GM23338 (cell line): ENCODE measurements at regions not wholly inside any gene's neighbourhood (a gene's known extent, or its start where the extent isn't known, plus 50 kb on each side); places are given as distances from the start of the nearest gene placed in this dataset.

ENCODE experiments used
- ATAC-seq: fragments of 200-7000 bp; cut with Tn5 transposase; 3 replicates; pipeline ENCODE4 v1.9.1; 2020
- DNase-seq: peaks from one replicate; pipeline ENCODE4 v3.0.0-alpha.2; 2015; ENCODE audit warnings: low spot score
- H2AFZ ChIP-seq: fragments of 200-600 bp; sonication (generic); 2 replicates; pipeline ENCODE4 v1.8.0; 2016; ENCODE audit warnings: antibody characterized with exemption, mild to moderate bottlenecking, moderate library complexity
- H3F3A ChIP-seq: fragments of 200-600 bp; sonication (generic); replicated peaks from 2 replicates; pipeline ENCODE4 v1.8.0; 2017; ENCODE audit warnings: antibody characterized with exemption, mixed run types, low read depth
- H3K27ac ChIP-seq: fragments of 200-600 bp; sonication (generic); 2 replicates; pipeline ENCODE4 v1.6.1; 2016; ENCODE audit warnings: low read depth
- H3K27me3 ChIP-seq: fragments of 200-600 bp; sonication (generic); 2 replicates; pipeline ENCODE4 v1.8.0; 2016; ENCODE audit warnings: mild to moderate bottlenecking, mixed run types, moderate library complexity; ENCODE audit not compliant: insufficient read depth
- H3K36me3 ChIP-seq: fragments of 200-600 bp; sonication (generic); 2 replicates; pipeline ENCODE4 v1.8.0; 2016; ENCODE audit warnings: mild to moderate bottlenecking; ENCODE audit not compliant: insufficient read depth
- H3K4me1 ChIP-seq: fragments of 200-600 bp; sonication (generic); 2 replicates; pipeline ENCODE4 v1.8.0; 2016; ENCODE audit warnings: mild to moderate bottlenecking, moderate library complexity; ENCODE audit not compliant: insufficient read depth
- H3K4me2 ChIP-seq: fragments of 200-600 bp; sonication (generic); 2 replicates; pipeline ENCODE4 v1.7.1; 2017; ENCODE audit warnings: mixed run types
- H3K4me3 ChIP-seq: fragments of 200-600 bp; sonication (generic); 2 replicates; pipeline ENCODE4 v1.6.1; 2016; ENCODE audit warnings: mixed run types
- H3K79me2 ChIP-seq: fragments of 200-600 bp; sonication (generic); replicated peaks from 2 replicates; pipeline ENCODE4 v1.8.0; 2017; ENCODE audit warnings: mild to moderate bottlenecking; ENCODE audit not compliant: insufficient read depth
- H3K9me2 ChIP-seq: fragments of 200-600 bp; sonication (generic); 2 replicates; pipeline ENCODE4 v1.8.0; 2017; ENCODE audit not compliant: insufficient read depth
- H4K20me1 ChIP-seq: fragments of 200-600 bp; sonication (generic); replicated peaks from 2 replicates; pipeline ENCODE4 v1.8.0; 2017; ENCODE audit warnings: mild to moderate bottlenecking; ENCODE audit not compliant: insufficient read depth
- H3K27ac Mint-ChIP-seq: 2 replicates; pipeline ENCODE4 v1.8.0; 2020; ENCODE audit warnings: inconsistent platforms, mild to moderate bottlenecking, moderate library complexity, mixed read lengths
- H3K27me3 Mint-ChIP-seq: 3 replicates; pipeline ENCODE4 v1.8.0; 2022; ENCODE audit warnings: low read depth, mild to moderate bottlenecking, moderate library complexity, mixed read lengths, inconsistent platforms; ENCODE audit not compliant: insufficient read depth, poor library complexity
- H3K36me3 Mint-ChIP-seq: 3 replicates; pipeline ENCODE4 v1.8.0; 2021; ENCODE audit warnings: low read depth, mild to moderate bottlenecking, inconsistent platforms, moderate library complexity, mixed read lengths
- H3K4me1 Mint-ChIP-seq: 3 replicates; pipeline ENCODE4 v1.8.0; 2020; ENCODE audit warnings: mild to moderate bottlenecking, inconsistent platforms, mixed read lengths
- H3K4me3 Mint-ChIP-seq: 3 replicates; pipeline ENCODE4 v1.8.0; 2021; ENCODE audit warnings: moderate library complexity, mild to moderate bottlenecking, inconsistent platforms, mixed read lengths
- H3K9me3 Mint-ChIP-seq: 3 replicates; pipeline ENCODE4 v1.8.0; 2020; ENCODE audit warnings: moderate library complexity, mild to moderate bottlenecking, inconsistent platforms, mixed read lengths
- CREB1 ChIP-seq: fragments of 250-450 bp; sonication (Bioruptor Pico); IDR thresholded peaks from 2 replicates; pipeline ENCODE4 v1.5.0; 2020; ENCODE audit warnings: low read depth, mild to moderate bottlenecking, moderate library complexity
- ETS1 ChIP-seq: IDR thresholded peaks from 2 replicates; pipeline ENCODE4 v1.6.1; 2016; ENCODE audit warnings: antibody characterized with exemption
- EZH2 ChIP-seq: fragments of 200-600 bp; sonication (generic); IDR thresholded peaks from one replicate; pipeline ENCODE4 v1.8.0; 2017; ENCODE audit warnings: antibody characterized with exemption, mild to moderate bottlenecking, low read depth; ENCODE audit not compliant: unreplicated experiment
- EZH2phosphoT487 ChIP-seq: fragments of 200-600 bp; sonication (generic); IDR thresholded peaks from one replicate; pipeline ENCODE4 v1.8.1; 2018; ENCODE audit warnings: antibody characterized with exemption; ENCODE audit not compliant: unreplicated experiment
- JUNB ChIP-seq: IDR thresholded peaks from one replicate; pipeline ENCODE4 v1.6.1; 2016; ENCODE audit warnings: antibody characterized with exemption; ENCODE audit not compliant: unreplicated experiment
- NANOG ChIP-seq: IDR thresholded peaks from 2 replicates; pipeline ENCODE4 v1.6.1; 2016; ENCODE audit warnings: antibody characterized with exemption, borderline replicate concordance
- POLR2AphosphoS5 ChIP-seq: IDR thresholded peaks from 2 replicates; pipeline ENCODE4 v1.6.1; 2016; ENCODE audit warnings: antibody characterized with exemption, low read depth
- REST ChIP-seq: IDR thresholded peaks from one replicate; pipeline ENCODE4 v1.6.1; 2018; ENCODE audit warnings: antibody characterized with exemption; ENCODE audit not compliant: unreplicated experiment
- ZNF114 ChIP-seq: fragments of 250-450 bp; sonication (Bioruptor Pico); IDR thresholded peaks from 2 replicates; pipeline ENCODE4 v1.5.0; 2020; ENCODE audit warnings: mild to moderate bottlenecking, moderate library complexity
- ZNF331 ChIP-seq: fragments of 250-450 bp; sonication (Bioruptor Pico); IDR thresholded peaks from 2 replicates; pipeline ENCODE4 v1.5.0; 2020; ENCODE audit warnings: low read depth, mild to moderate bottlenecking, moderate library complexity
- ZNF462 ChIP-seq: fragments of 250-450 bp; sonication (Bioruptor Pico); IDR thresholded peaks from 2 replicates; pipeline ENCODE4 v1.5.0; 2020; ENCODE audit warnings: mild to moderate bottlenecking, moderate library complexity

GRCh38 chr2:60070196-60070595 lies 483.3 kb downstream of the BCL11A start:
- no peak overlapping the region for H3K4me3 Mint-ChIP-seq
- no peaks in the 10 kb centered on the region for H3K27me3 ChIP-seq
- peaks cover 5% of the 10 kb centered on the region for H3K27me3 Mint-ChIP-seq
- ATAC-seq (no peak; the same call in 2 of the 3 replicates), DNase-seq (no peak)
- no peaks in the 10 kb centered on the region for H4K20me1 ChIP-seq
- no peak overlapping the region for H3K4me2 ChIP-seq
- no peaks in the 10 kb centered on the region; the same call in 1 of the 2 replicates for H3K4me1 ChIP-seq
- peak overlapping the region; percentile 72; the same call in 1 of the 2 replicates for H2AFZ ChIP-seq
- no peak overlapping the region for H3K4me3 ChIP-seq
- no peaks in the 10 kb centered on the region for H3F3A ChIP-seq
- no peaks in the 10 kb centered on the region for H3K79me2 ChIP-seq
- H3K27ac Mint-ChIP-seq = no peak overlapping the region
- no peaks in the 10 kb centered on the region for H3K9me2 ChIP-seq
- TF ChIP-seq ZNF462 = no peak
- no peak for TF ChIP-seq POLR2AphosphoS5
- no peak for TF ChIP-seq REST
- TF ChIP-seq ZNF114 (CRISPR knock-in tag) = no peak
- TF ChIP-seq NANOG = no peak
- TF ChIP-seq EZH2 = no peak
- no peak for TF ChIP-seq ZNF331 (CRISPR knock-in tag)
- TF ChIP-seq ETS1 = no peak
- TF ChIP-seq JUNB = no peak
- no peak for TF ChIP-seq CREB1 (CRISPR knock-in tag)
- TF ChIP-seq EZH2phosphoT487 = no peak
- peaks cover 23% of the 10 kb centered on the region for H3K4me1 Mint-ChIP-seq
- no peak overlapping the region for H3K27ac ChIP-seq
- H3K9me3 Mint-ChIP-seq = no peaks in the 10 kb centered on the region
- H3K36me3 ChIP-seq = no peaks in the 10 kb centered on the region
- H3K36me3 Mint-ChIP-seq = no peaks in the 10 kb centered on the region
